IPS-20b (cell line): ENCODE measurements at regions not wholly inside any gene's neighbourhood (a gene's known extent, or its start where the extent isn't known, plus 50 kb on each side); places are given as distances from the start of the nearest gene placed in this dataset.

ENCODE experiments used
- H3K27ac ChIP-seq: one replicate; pipeline ENCODE4 v1.5.1; 2013; ENCODE audit warnings: low read length
- H3K27me3 ChIP-seq: 2 replicates; pipeline ENCODE4 v1.6.1; 2013; ENCODE audit warnings: mild to moderate bottlenecking, low read length, inconsistent platforms; ENCODE audit not compliant: insufficient read depth
- H3K36me3 ChIP-seq: 2 replicates; pipeline ENCODE4 v1.6.1; 2013; ENCODE audit warnings: low read depth, mild to moderate bottlenecking, inconsistent platforms, low read length, moderate library complexity; ENCODE audit not compliant: insufficient read depth
- H3K4me1 ChIP-seq: 2 replicates; pipeline ENCODE4 v1.6.1; 2013; ENCODE audit warnings: mild to moderate bottlenecking, control low read depth, inconsistent platforms, low read length, moderate library complexity; ENCODE audit not compliant: insufficient read depth
- H3K4me3 ChIP-seq: 2 replicates; pipeline ENCODE4 v1.5.1; 2013; ENCODE audit warnings: mild to moderate bottlenecking, low read length, inconsistent platforms
- H3K9ac ChIP-seq: 2 replicates; pipeline ENCODE4 v1.6.1; 2013; ENCODE audit warnings: low read depth, mild to moderate bottlenecking, inconsistent platforms, low read length, moderate library complexity
- H3K9me3 ChIP-seq: 2 replicates; pipeline ENCODE4 v1.6.1; 2013; ENCODE audit warnings: mild to moderate bottlenecking, low read depth, low read length, inconsistent platforms; ENCODE audit not compliant: insufficient read depth

- no peaks in the 10 kb centered on the region for H3K27me3 ChIP-seq
- H3K4me1 ChIP-seq: no peaks in the 10 kb centered on the region
- no peak overlapping the region for H3K27ac ChIP-seq
- H3K9me3 ChIP-seq: no peaks in the 10 kb centered on the region
- H3K4me3 ChIP-seq: no peak overlapping the region
- H3K36me3 ChIP-seq: no peaks in the 10 kb centered on the region
- H3K9ac ChIP-seq: no peak overlapping the region
These were observed 57.3 kb downstream of the MAF start for GRCh38 chr16:79543219-79543618.

GRCh38 chr16:79542237-79542774 lies 58.2 kb downstream of the MAF start:
- Histone ChIP-seq H3K9me3 (no peaks in the 10 kb centered on the region), H3K4me3 (no peak overlapping the region), H3K27me3 (no peaks in the 10 kb centered on the region), H3K27ac (no peak overlapping the region), H3K9ac (no peak overlapping the region), H3K4me1 (no peaks in the 10 kb centered on the region), H3K36me3 (no peaks in the 10 kb centered on the region)

GRCh38 chr16:79540825-79541595 lies 59.5 kb downstream of the MAF start:
- H3K27ac ChIP-seq: no peak overlapping the region
- H3K4me1 ChIP-seq: no peaks in the 10 kb centered on the region

GRCh38 chr16:79537584-79537983 lies 63.0 kb downstream of the MAF start:
- H3K4me3 ChIP-seq: no peak overlapping the region
- H3K4me1 ChIP-seq: no peaks in the 10 kb centered on the region
- H3K9ac ChIP-seq: no peak overlapping the region
- H3K36me3 ChIP-seq: no peaks in the 10 kb centered on the region
- H3K9me3 ChIP-seq: no peaks in the 10 kb centered on the region
- H3K27me3 ChIP-seq: no peaks in the 10 kb centered on the region
- no peak overlapping the region for H3K27ac ChIP-seq

More at GRCh38 chr16:79540825-79541595, 59.5 kb downstream of the MAF start:
- no peaks in the 10 kb centered on the region for H3K36me3 ChIP-seq
- H3K4me3 ChIP-seq: no peak overlapping the region
- no peaks in the 10 kb centered on the region for H3K27me3 ChIP-seq
- H3K9ac ChIP-seq: no peak overlapping the region
- H3K9me3 ChIP-seq: no peaks in the 10 kb centered on the region

- H3K9ac ChIP-seq: no peak overlapping the region
- no peak overlapping the region for H3K4me3 ChIP-seq
- no peak overlapping the region for H3K27ac ChIP-seq
- H3K36me3 ChIP-seq: no peaks in the 10 kb centered on the region
- no peaks in the 10 kb centered on the region for H3K27me3 ChIP-seq
- H3K4me1 ChIP-seq: no peaks in the 10 kb centered on the region
- H3K9me3 ChIP-seq: no peaks in the 10 kb centered on the region
These were observed 63.6 kb downstream of the MAF start for GRCh38 chr16:79536958-79537357.

- Histone ChIP-seq H3K9ac (no peak overlapping the region), H3K4me3 (no peak overlapping the region), H3K27me3 (no peaks in the 10 kb centered on the region), H3K27ac (no peak overlapping the region), H3K4me1 (no peaks in the 10 kb centered on the region), H3K9me3 (0 out of 2 replicates have a peak, but pooled peaks cover 2% of the 10 kb centered on the region), H3K36me3 (no peaks in the 10 kb centered on the region)
These were observed 65.4 kb downstream of the MAF start for GRCh38 chr16:79535130-79535529.

GRCh38 chr16:79534143-79534542 lies 66.4 kb downstream of the MAF start:
- Histone ChIP-seq H3K9ac (no peak overlapping the region), H3K9me3 (0 out of 2 replicates have a peak, but pooled peaks cover 2% of the 10 kb centered on the region), H3K4me1 (no peaks in the 10 kb centered on the region), H3K27me3 (no peaks in the 10 kb centered on the region), H3K4me3 (no peak overlapping the region), H3K36me3 (no peaks in the 10 kb centered on the region), H3K27ac (no peak overlapping the region)

GRCh38 chr16:79533292-79533691 lies 67.2 kb downstream of the MAF start:
- H3K9me3 ChIP-seq: 0 out of 2 replicates have a peak, but pooled peaks cover 2% of the 10 kb centered on the region
- no peak overlapping the region for H3K27ac ChIP-seq
- no peaks in the 10 kb centered on the region for H3K36me3 ChIP-seq
- no peaks in the 10 kb centered on the region for H3K27me3 ChIP-seq
- H3K4me3 ChIP-seq: no peak overlapping the region
- no peaks in the 10 kb centered on the region for H3K4me1 ChIP-seq
- H3K9ac ChIP-seq: no peak overlapping the region

GRCh38 chr16:79532785-79533184 lies 67.8 kb downstream of the MAF start:
- no peak overlapping the region for H3K27ac ChIP-seq
- no peaks in the 10 kb centered on the region for H3K27me3 ChIP-seq
- 0 out of 2 replicates have a peak, but pooled peaks cover 2% of the 10 kb centered on the region for H3K9me3 ChIP-seq
- no peak overlapping the region for H3K9ac ChIP-seq
- no peak overlapping the region for H3K4me3 ChIP-seq
- H3K4me1 ChIP-seq: no peaks in the 10 kb centered on the region
- H3K36me3 ChIP-seq: no peaks in the 10 kb centered on the region

- Histone ChIP-seq H3K4me3 (no peak overlapping the region), H3K27ac (no peak overlapping the region), H3K9ac (no peak overlapping the region), H3K36me3 (no peaks in the 10 kb centered on the region), H3K27me3 (no peaks in the 10 kb centered on the region), H3K9me3 (0 out of 2 replicates have a peak, but pooled peaks cover 2% of the 10 kb centered on the region), H3K4me1 (no peaks in the 10 kb centered on the region)
These were observed 68.3 kb downstream of the MAF start for GRCh38 chr16:79532273-79532672.

- no peak overlapping the region for H3K9ac ChIP-seq
- H3K4me3 ChIP-seq: no peak overlapping the region
- no peaks in the 10 kb centered on the region for H3K4me1 ChIP-seq
- H3K36me3 ChIP-seq: no peaks in the 10 kb centered on the region
- H3K27ac ChIP-seq: no peak overlapping the region
- H3K9me3 ChIP-seq: 0 out of 2 replicates have a peak, but pooled peaks cover 2% of the 10 kb centered on the region
- no peaks in the 10 kb centered on the region for H3K27me3 ChIP-seq
These were observed 72.2 kb downstream of the MAF start for GRCh38 chr16:79528338-79528737.

GRCh38 chr16:79523971-79524370 lies 76.6 kb downstream of the MAF start:
- H3K4me1 ChIP-seq: no peaks in the 10 kb centered on the region
- H3K9me3 ChIP-seq: no peaks in the 10 kb centered on the region
- H3K4me3 ChIP-seq: no peak overlapping the region
- no peaks in the 10 kb centered on the region for H3K27me3 ChIP-seq
- no peaks in the 10 kb centered on the region for H3K36me3 ChIP-seq
- no peak overlapping the region for H3K27ac ChIP-seq
- no peak overlapping the region for H3K9ac ChIP-seq
